Loucy (cell line): ENCODE measurements at regions not wholly inside any gene's neighbourhood (a gene's known extent, or its start where the extent isn't known, plus 50 kb on each side); places are given as distances from the start of the nearest gene placed in this dataset.

Experiments used
- CTCF ChIP-seq: fragments of 200-600 bp; sonication (generic); conservative IDR thresholded peaks from 2 replicates; pipeline ENCODE4 v1.5.1; 2014; ENCODE audit warnings: mild to moderate bottlenecking, antibody characterized with exemption, low read length
- EZH2phosphoT487 ChIP-seq: fragments of 200-600 bp; IDR thresholded peaks from 2 replicates; pipeline ENCODE4 v1.6.1; 2018; ENCODE audit warnings: antibody characterized with exemption, mild to moderate bottlenecking, moderate library complexity, borderline replicate concordance

GRCh38 chr16:65244787-65245186 lies 122.9 kb upstream of the CDH11 start:
- TF ChIP-seq CTCF (no peak), EZH2phosphoT487 (no peak)
